Esophagus muscularis mucosa (tissue), 4 donors: ENCODE measurements at regions not wholly inside any gene's neighbourhood (a gene's known extent, or its start where the extent isn't known, plus 50 kb on each side); places are given as distances from the start of the nearest gene placed in this dataset.

Experiments used
- DNase-seq: peaks from one replicate; pipeline ENCODE4 v3.0.0-alpha.2; 2017; ENCODE audit errors: extremely low spot score
- H3K27ac ChIP-seq, 4 donors: fragments of 200-600 bp; sonication (generic); replicated peaks in 1 of 4; 1 replicate in 3 of 4; 2 replicates in 1 of 4; pipeline ENCODE4 v1.5.1; 2016 to 2019; ENCODE audit warnings: mild to moderate bottlenecking in 1 of 4
- H3K27me3 ChIP-seq, 4 donors: fragments of 200-600 bp; sonication (generic); one replicate each; pipeline versions ENCODE4 v1.5.1 to v1.6.0; 2016 to 2019
- H3K36me3 ChIP-seq, 4 donors: fragments of 200-600 bp; sonication (generic); one replicate each; pipeline ENCODE4 v1.5.1; 2016 to 2019
- H3K4me1 ChIP-seq, 4 donors: fragments of 200-600 bp; sonication (generic); one replicate each; pipeline ENCODE4 v1.5.1; 2016 to 2019
- H3K4me3 ChIP-seq, 4 donors: fragments of 200-600 bp; sonication (generic); 1 replicate in 2 of 4; 2 replicates in 2 of 4; pipeline ENCODE4 v1.5.1; 2016 to 2019; ENCODE audit warnings: mild to moderate bottlenecking in 4 of 4, moderate library complexity in 1 of 4
- H3K9me3 ChIP-seq, 4 donors: fragments of 200-600 bp; sonication (generic); 1 replicate in 3 of 4; 2 replicates in 1 of 4; pipeline ENCODE4 v1.5.1; 2016 to 2019
- CTCF ChIP-seq, 3 experiments: fragments of 200-600 bp in 2 of 3; fragments of 450-650 bp in 1 of 3; sonication (generic) in 2 of 3; IDR thresholded peaks; one replicate each; pipeline ENCODE4 v1.5.1; 2017 to 2019; ENCODE audit warnings: antibody characterized with exemption in 3 of 3, mild to moderate bottlenecking in 2 of 3, moderate library complexity in 1 of 3
- EP300 ChIP-seq: sonication (generic); formaldehyde crosslinking; IDR thresholded peaks from one replicate; pipeline ENCODE4 v1.6.1; 2017; ENCODE audit warnings: antibody characterized with exemption
- POLR2A ChIP-seq: fragments of 450-650 bp; IDR thresholded peaks from one replicate; pipeline ENCODE4 v1.6.1; 2017; ENCODE audit warnings: antibody characterized with exemption, moderate library complexity, mild to moderate bottlenecking, low read depth
- POLR2AphosphoS5 ChIP-seq, 2 donors: sonication (generic); formaldehyde crosslinking; IDR thresholded peaks; one replicate each; pipeline ENCODE4 v1.6.1; 2017; ENCODE audit warnings: antibody characterized with exemption in 2 of 2
- WGBS: methylation state at CpG from one replicate; pipeline ENCODE4 v1.1.5; 2018; 5-methylcytosine and 5-hydroxymethylcytosine counted together
- intact Hi-C: fragments of 100-400 bp; cut with DNase I; formaldehyde crosslinking; loops from one replicate; pipeline ENCODE4 v1.15.1; 2023

- peaks cover 0 to 15% (median 0%) of the 10 kb centered on the region in 4 donors for H3K9me3 ChIP-seq
- H3K27me3 ChIP-seq = peaks cover 0 to 13% (median 0%) of the 10 kb centered on the region in 4 donors
- H3K27ac ChIP-seq = no peak overlapping the region
- WGBS = 94% methylated on average over 9 of the region's 16 CpGs
- intact Hi-C loops = no loop called here
- no peak for DNase-seq
- no peaks in the 10 kb centered on the region for H3K36me3 ChIP-seq
- TF ChIP-seq CTCF (IDR thresholded peaks at IDR 0.05) (no peak), POLR2AphosphoS5 (IDR thresholded peaks at IDR 0.05) (no peak), EP300 (no peak), POLR2A (no peak)
- H3K4me1 ChIP-seq = no peaks in the 10 kb centered on the region
- H3K4me3 ChIP-seq = no peak overlapping the region
Observed at GRCh38 chr14:105844047-105844630, 317.8 kb downstream of the TMEM121 start.

- DNase-seq = no peak
- Histone ChIP-seq H3K36me3 (no peaks in the 10 kb centered on the region), H3K9me3 (peaks cover 0 to 15% (median 0%) of the 10 kb centered on the region in 4 donors), H3K27me3 (peaks cover 0 to 4% (median 0%) of the 10 kb centered on the region in 4 donors), H3K4me3 (no peak overlapping the region), H3K4me1 (no peaks in the 10 kb centered on the region), H3K27ac (no peak overlapping the region)
- intact Hi-C loops = no loop called here
- 90% methylated on average over 10 of the region's 18 CpGs for WGBS
- TF ChIP-seq POLR2A = no peak
- TF ChIP-seq EP300 = no peak
- TF ChIP-seq CTCF (IDR thresholded peaks at IDR 0.05) = no peak
- TF ChIP-seq POLR2AphosphoS5 (IDR thresholded peaks at IDR 0.05) = no peak
Observed at GRCh38 chr14:105844810-105845724, 318.7 kb downstream of the TMEM121 start.

- 90% methylated on average over 10 of the region's 10 CpGs for WGBS
- Histone ChIP-seq H3K9me3 (peaks cover 0 to 15% (median 0%) of the 10 kb centered on the region in 4 donors), H3K27me3 (peaks cover 0 to 4% (median 0%) of the 10 kb centered on the region in 4 donors), H3K4me1 (no peaks in the 10 kb centered on the region), H3K4me3 (no peak overlapping the region), H3K27ac (no peak overlapping the region), H3K36me3 (no peaks in the 10 kb centered on the region)
- TF ChIP-seq POLR2A = no peak
- TF ChIP-seq CTCF (IDR thresholded peaks at IDR 0.05) = no peak
- no peak for TF ChIP-seq EP300
- no peak for TF ChIP-seq POLR2AphosphoS5 (IDR thresholded peaks at IDR 0.05)
- intact Hi-C loops = no loop called here
- no peak for DNase-seq
Observed at GRCh38 chr14:105845725-105846309, 319.4 kb downstream of the TMEM121 start.

- WGBS = 92% methylated on average over 4 of the region's 5 CpGs
- no peak for DNase-seq
- Histone ChIP-seq H3K9me3 (peaks cover 0 to 15% (median 0%) of the 10 kb centered on the region in 4 donors), H3K4me1 (no peaks in the 10 kb centered on the region), H3K27me3 (peaks cover 0 to 4% (median 0%) of the 10 kb centered on the region in 4 donors), H3K4me3 (no peak overlapping the region), H3K36me3 (no peaks in the 10 kb centered on the region), H3K27ac (no peak overlapping the region)
- TF ChIP-seq CTCF (IDR thresholded peaks at IDR 0.05) = no peak
- no peak for TF ChIP-seq EP300
- TF ChIP-seq POLR2A = no peak
- TF ChIP-seq POLR2AphosphoS5 (IDR thresholded peaks at IDR 0.05) = no peak
- intact Hi-C loops = no loop called here
Observed at GRCh38 chr14:105846312-105846711, 319.9 kb downstream of the TMEM121 start.
